ENCODE measurements at regions not wholly inside any gene's neighbourhood (a gene's known extent, or its start where the extent isn't known, plus 50 kb on each side); places are given as distances from the start of the nearest gene placed in this dataset.

DNA sequence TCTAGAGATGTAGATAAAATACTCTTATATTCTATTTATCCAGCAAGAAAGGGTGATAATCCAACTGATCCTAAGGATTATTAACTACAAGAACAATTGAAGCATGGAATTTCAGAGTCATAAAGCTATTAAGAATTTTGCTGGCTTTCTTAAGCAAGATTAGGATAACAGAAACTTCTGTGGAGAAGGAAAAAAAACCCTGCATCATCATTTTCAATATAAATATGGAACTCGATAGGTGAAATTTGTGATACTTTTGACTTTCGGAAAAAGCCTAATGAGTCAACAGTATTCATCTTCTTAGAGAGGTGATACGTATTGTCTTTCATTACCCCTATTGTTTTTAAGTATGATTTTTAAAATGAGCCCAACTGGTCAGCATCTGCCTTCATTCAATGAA lies 593.3 kb downstream of the CPS1 start:
- TF ChIP-seq EZH2 (optimal IDR thresholded peaks at IDR 0.05; ENCODE audit: low read depth, low read length) (no peak), EZH2phosphoT487 (IDR thresholded peaks at IDR 0.05; ENCODE audit: low read length) (no peak)
- TF ChIP-seq, protein P1, sequence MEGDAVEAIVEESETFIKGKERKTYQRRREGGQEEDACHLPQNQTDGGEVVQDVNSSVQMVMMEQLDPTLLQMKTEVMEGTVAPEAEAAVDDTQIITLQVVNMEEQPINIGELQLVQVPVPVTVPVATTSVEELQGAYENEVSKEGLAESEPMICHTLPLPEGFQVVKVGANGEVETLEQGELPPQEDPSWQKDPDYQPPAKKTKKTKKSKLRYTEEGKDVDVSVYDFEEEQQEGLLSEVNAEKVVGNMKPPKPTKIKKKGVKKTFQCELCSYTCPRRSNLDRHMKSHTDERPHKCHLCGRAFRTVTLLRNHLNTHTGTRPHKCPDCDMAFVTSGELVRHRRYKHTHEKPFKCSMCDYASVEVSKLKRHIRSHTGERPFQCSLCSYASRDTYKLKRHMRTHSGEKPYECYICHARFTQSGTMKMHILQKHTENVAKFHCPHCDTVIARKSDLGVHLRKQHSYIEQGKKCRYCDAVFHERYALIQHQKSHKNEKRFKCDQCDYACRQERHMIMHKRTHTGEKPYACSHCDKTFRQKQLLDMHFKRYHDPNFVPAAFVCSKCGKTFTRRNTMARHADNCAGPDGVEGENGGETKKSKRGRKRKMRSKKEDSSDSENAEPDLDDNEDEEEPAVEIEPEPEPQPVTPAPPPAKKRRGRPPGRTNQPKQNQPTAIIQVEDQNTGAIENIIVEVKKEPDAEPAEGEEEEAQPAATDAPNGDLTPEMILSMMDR (IDR thresholded peaks at IDR 0.05; ENCODE audit: low read length), result no peak
